PC-3 (cell line): ENCODE measurements at regions not wholly inside any gene's neighbourhood (a gene's known extent, or its start where the extent isn't known, plus 50 kb on each side); places are given as distances from the start of the nearest gene placed in this dataset.

Experiments used
- EZH2phosphoT487 ChIP-seq: fragments of 300-600 bp; sonication (generic); IDR thresholded peaks from 2 replicates; pipeline ENCODE4 v1.6.1; 2018; ENCODE audit warnings: mild to moderate bottlenecking, antibody characterized with exemption, low read length, borderline replicate concordance
- TF ChIP-seq, protein P1 (sequence below): fragments of 300-600 bp; sonication (generic); conservative IDR thresholded peaks from 2 replicates; pipeline ENCODE4 v1.5.1; 2017; ENCODE audit warnings: antibody characterized with exemption, low read depth, mild to moderate bottlenecking, low read length

DNA sequence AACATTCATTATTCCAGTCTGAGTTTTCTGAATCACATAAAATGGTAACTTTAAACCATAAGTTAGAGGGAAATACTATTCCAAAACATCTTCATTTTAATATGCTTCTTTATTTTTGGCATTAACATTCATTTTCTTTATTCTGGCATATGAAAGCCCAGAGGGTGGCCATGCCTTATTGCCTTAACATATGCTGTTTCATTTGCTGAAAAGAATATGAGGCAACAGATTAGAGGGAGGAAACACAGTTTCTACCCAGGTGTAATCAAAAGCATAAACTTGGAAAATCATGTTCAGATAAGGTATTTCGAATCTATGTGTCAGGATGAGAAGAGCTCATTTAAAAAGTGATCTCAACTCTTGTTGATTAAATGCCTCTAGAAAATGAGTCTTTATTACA is 379.9 kb upstream of the DSEL start:
- TF ChIP-seq, protein P1, sequence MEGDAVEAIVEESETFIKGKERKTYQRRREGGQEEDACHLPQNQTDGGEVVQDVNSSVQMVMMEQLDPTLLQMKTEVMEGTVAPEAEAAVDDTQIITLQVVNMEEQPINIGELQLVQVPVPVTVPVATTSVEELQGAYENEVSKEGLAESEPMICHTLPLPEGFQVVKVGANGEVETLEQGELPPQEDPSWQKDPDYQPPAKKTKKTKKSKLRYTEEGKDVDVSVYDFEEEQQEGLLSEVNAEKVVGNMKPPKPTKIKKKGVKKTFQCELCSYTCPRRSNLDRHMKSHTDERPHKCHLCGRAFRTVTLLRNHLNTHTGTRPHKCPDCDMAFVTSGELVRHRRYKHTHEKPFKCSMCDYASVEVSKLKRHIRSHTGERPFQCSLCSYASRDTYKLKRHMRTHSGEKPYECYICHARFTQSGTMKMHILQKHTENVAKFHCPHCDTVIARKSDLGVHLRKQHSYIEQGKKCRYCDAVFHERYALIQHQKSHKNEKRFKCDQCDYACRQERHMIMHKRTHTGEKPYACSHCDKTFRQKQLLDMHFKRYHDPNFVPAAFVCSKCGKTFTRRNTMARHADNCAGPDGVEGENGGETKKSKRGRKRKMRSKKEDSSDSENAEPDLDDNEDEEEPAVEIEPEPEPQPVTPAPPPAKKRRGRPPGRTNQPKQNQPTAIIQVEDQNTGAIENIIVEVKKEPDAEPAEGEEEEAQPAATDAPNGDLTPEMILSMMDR = no peak
- no peak for TF ChIP-seq EZH2phosphoT487
